ENCODE measurements at regions not wholly inside any gene's neighbourhood (a gene's known extent, or its start where the extent isn't known, plus 50 kb on each side); places are given as distances from the start of the nearest gene placed in this dataset.
A peak's percentile ranks its signal among the peaks of the same experiment; 100 is the strongest.

GRCh38 chr18:34594266-34594665, 115.8 kb upstream of the DTNA start:
- no peak for DNase-seq (ENCODE audit: low read depth)

- peak; percentile 3 for DNase-seq (ENCODE audit: low read depth)
Measured at GRCh38 chr18:34595690-34596089, 114.4 kb upstream of the DTNA start.

GRCh38 chr18:34598120-34598635, 111.9 kb upstream of the DTNA start:
- DNase-seq (ENCODE audit: low read depth): no peak

- peak; percentile 3 for DNase-seq (ENCODE audit: low read depth)
Measured at GRCh38 chr18:34600158-34600557, 109.9 kb upstream of the DTNA start.

- DNase-seq (ENCODE audit: low read depth): no peak
Measured at GRCh38 chr18:34600874-34601656, 109.0 kb upstream of the DTNA start.

- no peak for DNase-seq (ENCODE audit: low read depth)
Measured at GRCh38 chr18:34604591-34604990, 105.5 kb upstream of the DTNA start.

GRCh38 chr18:34606851-34607250, 103.2 kb upstream of the DTNA start:
- DNase-seq (ENCODE audit: low read depth): no peak

- no peak for DNase-seq (ENCODE audit: low read depth)
Measured at GRCh38 chr18:34608064-34608463, 102.0 kb upstream of the DTNA start.

- DNase-seq (ENCODE audit: low read depth): no peak
Measured at GRCh38 chr18:34609986-34610648, 100.0 kb upstream of the DTNA start.

GRCh38 chr18:34611904-34612303, 98.2 kb upstream of the DTNA start:
- no peak for DNase-seq (ENCODE audit: low read depth)

GRCh38 chr18:34620258-34620861, 89.7 kb upstream of the DTNA start:
- DNase-seq (ENCODE audit: low read depth): no peak

- no peak for DNase-seq (ENCODE audit: low read depth)
Measured at GRCh38 chr18:34623557-34623956, 86.5 kb upstream of the DTNA start.

- DNase-seq (ENCODE audit: low read depth): no peak
Measured at GRCh38 chr18:34624551-34624950, 85.5 kb upstream of the DTNA start.

- no peak for DNase-seq (ENCODE audit: low read depth)
Measured at GRCh38 chr18:34626404-34627136, 83.5 kb upstream of the DTNA start.

- DNase-seq (ENCODE audit: low read depth): no peak
Measured at GRCh38 chr18:34627137-34627920, 82.8 kb upstream of the DTNA start.

- DNase-seq (ENCODE audit: low read depth): no peak
Measured at GRCh38 chr18:34631093-34631966, 78.8 kb upstream of the DTNA start.

GRCh38 chr18:34632321-34632720, 77.8 kb upstream of the DTNA start:
- no peak for DNase-seq (ENCODE audit: low read depth)

GRCh38 chr18:34633368-34633767, 76.7 kb upstream of the DTNA start:
- DNase-seq (ENCODE audit: low read depth): no peak

GRCh38 chr18:34637094-34637801, 72.8 kb upstream of the DTNA start:
- no peak for DNase-seq (ENCODE audit: low read depth)

GRCh38 chr18:34639687-34640086, 70.4 kb upstream of the DTNA start:
- no peak for DNase-seq (ENCODE audit: low read depth)

Measured in ELR (cell line).